ENCODE measurements at regions not wholly inside any gene's neighbourhood (a gene's known extent, or its start where the extent isn't known, plus 50 kb on each side); places are given as distances from the start of the nearest gene placed in this dataset.

GRCh38 chr7:34497153-34497777, 160.8 kb upstream of the NPSR1 start:
- TF ChIP-seq CTCF (IDR thresholded peaks at IDR 0.05; ENCODE audit: poor library complexity) (peak; percentile 17), EZH2 (IDR thresholded peaks at IDR 0.05; ENCODE audit: borderline replicate concordance) (no peak), EZH2phosphoT487 (IDR thresholded peaks at IDR 0.05; ENCODE audit: low read depth, severe bottlenecking, unreplicated experiment) (no peak)
